ENCODE measurements at regions not wholly inside any gene's neighbourhood (a gene's known extent, or its start where the extent isn't known, plus 50 kb on each side); places are given as distances from the start of the nearest gene placed in this dataset.
A peak's percentile ranks its signal among the peaks of the same experiment; 100 is the strongest.

DNA sequence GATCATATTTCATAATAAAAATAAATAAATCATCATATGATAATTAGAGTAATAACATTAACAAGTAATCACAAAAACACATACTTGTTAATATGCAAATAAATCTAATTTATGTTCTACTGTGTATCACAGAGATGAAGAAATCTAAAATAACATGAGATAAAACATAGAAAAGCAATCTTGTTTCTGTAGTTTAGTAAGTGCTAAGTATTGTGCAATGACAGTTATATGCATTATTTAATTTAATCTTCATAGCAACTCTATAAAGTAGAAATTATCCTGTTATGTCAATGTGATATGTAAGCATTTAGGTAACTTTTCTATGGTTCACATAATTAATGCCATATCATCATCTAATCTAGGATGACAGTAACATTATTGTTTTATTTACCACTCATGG is 108.2 kb upstream of the KCNMB2 start:
- no peak for DNase-seq
- no peak overlapping the region for H3K27ac ChIP-seq
- no peaks in the 10 kb centered on the region for H3K27me3 ChIP-seq
- H3K36me3 ChIP-seq = no peaks in the 10 kb centered on the region
- no peak overlapping the region for H3K4me3 ChIP-seq
- H3K9me3 ChIP-seq (replicated peaks) = no peaks in the 10 kb centered on the region
- H3K4me1 ChIP-seq = no peaks in the 10 kb centered on the region

DNA sequence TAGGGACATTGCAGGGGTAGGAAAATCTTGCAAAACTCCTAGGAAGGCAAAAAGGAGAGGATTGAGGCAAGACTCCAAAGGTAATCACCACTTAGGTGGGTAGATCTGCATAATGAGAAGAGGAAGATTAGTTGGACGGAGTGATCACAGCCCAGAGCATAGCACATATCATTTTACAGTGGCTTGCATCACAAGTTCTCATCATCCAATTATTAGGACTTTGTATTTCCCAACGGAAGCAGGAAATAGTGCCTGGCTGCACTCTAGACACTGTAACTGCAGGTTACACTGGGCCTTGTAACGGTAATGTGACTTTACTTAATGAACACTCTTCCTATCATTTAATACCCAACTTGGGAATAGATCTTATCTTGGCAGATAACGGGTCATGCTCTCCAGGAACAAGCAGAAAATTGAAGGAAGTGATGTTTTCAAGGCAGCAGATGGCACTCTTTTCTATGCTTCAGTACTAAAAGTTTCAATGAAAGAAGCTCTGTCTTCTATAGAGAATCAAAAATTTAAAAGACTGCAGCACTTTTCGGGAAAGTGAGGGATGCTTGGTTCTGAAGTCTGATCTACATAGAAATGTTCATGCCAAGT is 101.9 kb upstream of the KCNMB2 start:
- Histone ChIP-seq H3K27me3 (no peaks in the 10 kb centered on the region), H3K36me3 (no peaks in the 10 kb centered on the region), H3K4me1 (0 out of 2 replicates have a peak, but pooled peaks cover 2% of the 10 kb centered on the region), H3K9me3 (replicated peaks) (no peaks in the 10 kb centered on the region), H3K27ac (no peak overlapping the region), H3K4me3 (no peak overlapping the region)
- no peak for DNase-seq

DNA sequence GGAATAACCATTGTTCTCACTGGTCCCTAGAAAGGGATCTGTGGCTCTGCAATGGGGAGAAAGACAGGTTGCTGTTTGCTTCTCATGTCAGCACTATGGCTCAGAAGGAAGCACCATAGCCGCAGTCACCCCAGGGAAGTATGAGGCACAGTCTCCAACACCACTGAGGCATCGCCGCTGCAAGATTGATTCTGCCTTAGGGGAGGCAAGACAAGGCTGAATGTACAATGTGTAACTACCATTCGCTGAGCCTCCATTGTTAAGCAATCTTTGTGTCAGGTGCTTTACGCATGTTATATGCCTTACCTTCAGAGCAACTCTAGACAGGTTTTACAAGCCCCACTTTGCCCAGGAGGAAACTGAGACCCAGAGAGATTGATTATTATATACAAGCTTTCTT is 100.7 kb upstream of the KCNMB2 start:
- Histone ChIP-seq H3K9me3 (replicated peaks) (no peaks in the 10 kb centered on the region), H3K27me3 (no peaks in the 10 kb centered on the region), H3K4me1 (0 out of 2 replicates have a peak, but pooled peaks cover 3% of the 10 kb centered on the region), H3K36me3 (no peaks in the 10 kb centered on the region), H3K4me3 (no peak overlapping the region), H3K27ac (no peak overlapping the region)
- no peak for DNase-seq

DNA sequence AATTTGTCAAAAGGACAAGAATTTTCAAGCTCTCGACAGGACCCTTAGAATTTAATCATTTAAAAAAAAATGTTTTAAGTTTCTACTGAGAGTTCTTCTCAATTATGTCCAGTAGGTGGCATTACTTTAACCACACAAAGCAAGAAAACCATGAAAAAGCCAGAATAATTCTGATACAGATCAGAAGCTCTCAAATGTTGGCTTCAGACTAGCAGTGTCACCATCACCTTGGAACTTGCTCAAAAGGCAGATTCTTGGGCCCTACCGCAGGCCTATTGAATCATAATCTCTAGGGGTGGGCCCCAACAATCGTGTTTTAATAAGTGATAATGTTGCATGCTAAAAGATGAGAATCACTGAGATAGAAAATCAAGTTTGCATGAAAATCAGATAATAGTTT is 99.5 kb upstream of the KCNMB2 start:
- Histone ChIP-seq H3K4me3 (no peak overlapping the region), H3K36me3 (no peaks in the 10 kb centered on the region), H3K27ac (no peak overlapping the region), H3K9me3 (replicated peaks) (no peaks in the 10 kb centered on the region), H3K4me1 (0 out of 2 replicates have a peak, but pooled peaks cover 3% of the 10 kb centered on the region), H3K27me3 (no peaks in the 10 kb centered on the region)
- DNase-seq = peak in 1 of 2 experiments; percentile 40

DNA sequence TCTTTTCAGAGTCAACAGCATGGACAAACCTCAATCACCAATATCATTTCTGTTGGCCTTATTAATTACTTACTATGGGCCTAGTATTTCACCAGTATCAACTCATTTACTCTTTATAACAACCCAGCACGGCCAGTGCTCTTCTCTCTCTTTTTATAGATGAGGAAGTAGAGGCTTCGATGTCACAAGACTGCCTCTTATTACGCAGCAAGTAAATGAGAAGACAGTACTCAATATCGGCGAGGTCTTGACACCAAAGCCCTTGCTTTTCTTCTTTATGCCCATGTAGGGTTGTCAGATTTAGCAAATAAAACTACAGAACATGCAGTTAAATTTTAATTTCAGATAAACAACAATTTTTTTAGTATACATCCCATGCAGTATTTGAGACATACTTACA is 99.0 kb upstream of the KCNMB2 start:
- H3K9me3 ChIP-seq (replicated peaks) = no peaks in the 10 kb centered on the region
- 0 out of 2 replicates have a peak, but pooled peaks cover 3% of the 10 kb centered on the region for H3K4me1 ChIP-seq
- DNase-seq = no peak
- H3K4me3 ChIP-seq = no peak overlapping the region
- no peak overlapping the region for H3K27ac ChIP-seq
- H3K36me3 ChIP-seq = no peaks in the 10 kb centered on the region
- no peaks in the 10 kb centered on the region for H3K27me3 ChIP-seq

DNA sequence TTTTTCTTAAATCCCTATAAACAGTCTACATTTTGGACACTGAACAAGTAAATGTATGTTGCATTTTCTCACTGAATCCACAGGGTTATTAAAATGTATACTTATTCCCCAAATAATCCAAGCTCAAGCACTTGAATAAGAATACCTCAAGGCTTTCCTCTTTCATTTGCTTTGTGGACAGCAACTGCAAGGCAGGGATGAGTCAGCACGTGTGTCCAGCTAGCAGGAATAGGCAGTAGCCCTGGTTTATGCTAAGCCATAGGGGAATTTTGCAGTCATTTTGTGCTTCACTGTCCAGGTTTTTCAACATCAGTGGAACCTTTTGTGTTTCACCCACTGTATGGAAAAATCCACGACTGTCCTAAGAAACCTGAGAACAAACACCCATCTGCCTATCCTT is 96.7 kb upstream of the KCNMB2 start:
- Histone ChIP-seq H3K27ac (no peak overlapping the region), H3K4me3 (no peak overlapping the region), H3K27me3 (no peaks in the 10 kb centered on the region), H3K9me3 (replicated peaks) (no peaks in the 10 kb centered on the region), H3K4me1 (0 out of 2 replicates have a peak, but pooled peaks cover 3% of the 10 kb centered on the region), H3K36me3 (no peaks in the 10 kb centered on the region)
- peak; percentile 30 to 43 for DNase-seq

DNA sequence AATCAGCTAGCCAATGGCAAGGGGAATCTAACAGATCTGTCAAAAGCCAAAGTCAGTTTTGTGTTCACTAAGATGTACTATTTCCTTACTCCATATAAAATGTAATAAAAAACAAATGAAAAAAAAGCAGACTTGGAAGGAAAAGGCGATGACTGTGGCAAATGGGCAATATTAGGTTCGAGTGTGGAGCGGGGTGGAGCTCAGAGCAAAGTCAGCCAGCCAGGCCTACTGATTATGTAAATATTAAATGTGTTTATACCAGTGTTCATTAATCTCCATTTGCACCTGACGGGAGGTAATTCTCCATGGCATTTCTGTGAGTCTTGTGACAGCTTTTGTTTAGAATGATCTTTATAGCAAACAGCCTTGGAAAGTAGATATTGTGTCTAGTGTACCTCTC is 96.2 kb upstream of the KCNMB2 start:
- Histone ChIP-seq H3K4me1 (0 out of 2 replicates have a peak, but pooled peaks cover 3% of the 10 kb centered on the region), H3K36me3 (no peaks in the 10 kb centered on the region), H3K4me3 (no peak overlapping the region), H3K9me3 (replicated peaks) (no peaks in the 10 kb centered on the region), H3K27ac (no peak overlapping the region), H3K27me3 (no peaks in the 10 kb centered on the region)
- DNase-seq = no peak

DNA sequence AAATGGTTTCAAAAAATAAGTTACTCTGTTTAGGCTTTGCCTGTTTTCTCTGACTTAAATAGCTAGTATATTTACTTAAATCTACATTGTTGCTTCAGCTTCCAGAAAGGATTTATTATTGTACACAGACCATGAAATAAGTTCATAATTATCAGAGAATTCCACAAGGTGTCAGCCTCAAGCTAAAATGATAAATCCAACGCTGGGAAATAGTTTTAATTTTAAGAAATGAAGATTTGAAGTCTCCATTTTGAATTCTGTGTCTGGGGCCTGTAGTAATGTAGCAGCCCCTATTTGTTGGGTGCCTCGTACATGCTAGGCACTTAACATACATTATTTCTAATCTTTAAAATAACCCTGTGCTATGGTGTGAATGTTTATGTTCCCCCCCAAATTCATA is 92.6 kb upstream of the KCNMB2 start:
- no peak overlapping the region for H3K4me3 ChIP-seq
- no peak overlapping the region for H3K27ac ChIP-seq
- H3K9me3 ChIP-seq (replicated peaks) = no peaks in the 10 kb centered on the region
- no peak for DNase-seq
- H3K36me3 ChIP-seq = no peaks in the 10 kb centered on the region
- H3K27me3 ChIP-seq = no peaks in the 10 kb centered on the region
- H3K4me1 ChIP-seq = 0 out of 2 replicates have a peak, but pooled peaks cover 3% of the 10 kb centered on the region

DNA sequence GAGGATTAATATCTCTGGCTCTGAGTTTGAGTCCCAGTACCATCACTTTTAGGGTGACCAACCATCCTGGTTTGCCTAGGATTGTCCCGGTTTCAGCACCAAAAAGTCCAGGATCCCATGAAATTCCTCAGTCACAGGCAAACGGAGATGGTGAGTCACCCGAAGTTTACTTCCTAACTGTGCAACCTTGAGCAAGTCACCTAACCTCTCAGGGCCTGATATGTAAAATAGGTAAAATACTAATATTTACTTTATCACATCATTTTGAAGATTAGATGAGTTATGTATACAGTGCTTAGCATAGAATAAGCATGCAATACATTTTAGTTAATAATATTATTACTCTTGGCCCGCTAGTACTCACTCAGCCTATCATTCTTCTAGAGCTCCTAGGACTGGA is 91.1 kb upstream of the KCNMB2 start:
- Histone ChIP-seq H3K9me3 (replicated peaks) (no peaks in the 10 kb centered on the region), H3K4me1 (no peaks in the 10 kb centered on the region), H3K36me3 (no peaks in the 10 kb centered on the region), H3K4me3 (no peak overlapping the region), H3K27ac (no peak overlapping the region), H3K27me3 (no peaks in the 10 kb centered on the region)
- DNase-seq = no peak

DNA sequence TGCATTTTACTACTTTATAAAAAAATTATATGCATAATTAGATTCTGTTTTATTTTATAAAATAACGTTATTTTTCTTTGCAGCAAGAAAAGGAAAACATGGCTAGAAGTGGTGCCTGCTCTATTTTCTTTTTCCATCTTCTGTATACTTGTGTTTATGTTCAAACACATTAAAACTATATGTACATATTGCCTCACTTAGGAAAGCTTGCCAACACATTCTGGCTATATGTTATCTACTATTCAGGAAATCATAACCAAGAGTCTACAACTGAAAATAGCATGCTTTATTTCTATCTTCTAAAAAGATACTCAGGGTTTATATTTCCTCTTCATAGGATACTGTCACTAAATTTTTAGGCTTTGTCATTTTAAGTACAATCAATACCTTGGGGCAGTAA is 90.2 kb upstream of the KCNMB2 start:
- Histone ChIP-seq H3K4me3 (no peak overlapping the region), H3K27me3 (no peaks in the 10 kb centered on the region), H3K27ac (no peak overlapping the region), H3K36me3 (no peaks in the 10 kb centered on the region), H3K9me3 (replicated peaks) (no peaks in the 10 kb centered on the region), H3K4me1 (no peaks in the 10 kb centered on the region)
- no peak for DNase-seq

DNA sequence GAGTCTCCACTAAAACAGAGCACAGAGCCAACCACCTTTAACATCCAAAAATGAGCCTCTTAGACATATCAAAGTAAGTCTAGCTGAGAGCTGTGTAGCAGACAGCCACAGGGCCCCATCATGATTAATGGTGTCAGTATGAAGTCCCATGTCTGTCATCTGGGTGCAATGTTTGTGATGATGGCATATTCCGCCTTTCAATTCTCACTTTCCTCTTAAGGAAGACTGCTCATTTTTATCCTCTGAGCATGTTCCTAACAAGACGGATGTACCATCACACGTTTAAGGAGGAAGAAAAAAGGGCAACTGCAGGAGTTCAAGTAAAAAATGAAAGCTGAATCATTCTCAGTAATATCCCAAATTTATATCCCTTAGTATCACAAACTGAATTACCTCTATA is 85.8 kb upstream of the KCNMB2 start:
- no peaks in the 10 kb centered on the region for H3K36me3 ChIP-seq
- no peak for DNase-seq
- no peaks in the 10 kb centered on the region for H3K4me1 ChIP-seq
- H3K4me3 ChIP-seq = no peak overlapping the region
- H3K9me3 ChIP-seq (replicated peaks) = no peaks in the 10 kb centered on the region
- H3K27ac ChIP-seq = no peak overlapping the region
- H3K27me3 ChIP-seq = no peaks in the 10 kb centered on the region

DNA sequence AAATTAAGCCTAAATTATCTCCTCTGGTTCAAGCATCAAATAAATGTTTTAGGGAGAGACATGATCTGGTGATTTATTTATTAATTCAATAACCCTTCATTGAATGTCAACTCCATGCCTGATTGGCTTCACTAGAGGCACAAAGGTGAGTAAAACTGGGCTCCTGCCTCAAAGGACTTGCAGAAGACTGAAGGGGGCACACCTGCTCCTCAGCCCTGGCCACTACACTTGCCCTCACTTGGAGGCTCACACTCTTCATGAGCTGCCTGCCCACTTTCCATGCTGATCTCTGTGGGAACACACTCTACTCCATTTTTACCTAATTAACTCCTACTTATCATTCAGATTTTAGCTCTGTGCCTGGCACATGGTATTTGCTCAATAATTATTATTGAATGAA is 84.4 kb upstream of the KCNMB2 start:
- Histone ChIP-seq H3K4me1 (no peaks in the 10 kb centered on the region), H3K36me3 (no peaks in the 10 kb centered on the region), H3K4me3 (no peak overlapping the region), H3K27ac (no peak overlapping the region), H3K27me3 (no peaks in the 10 kb centered on the region), H3K9me3 (replicated peaks) (no peaks in the 10 kb centered on the region)
- no peak for DNase-seq

DNA sequence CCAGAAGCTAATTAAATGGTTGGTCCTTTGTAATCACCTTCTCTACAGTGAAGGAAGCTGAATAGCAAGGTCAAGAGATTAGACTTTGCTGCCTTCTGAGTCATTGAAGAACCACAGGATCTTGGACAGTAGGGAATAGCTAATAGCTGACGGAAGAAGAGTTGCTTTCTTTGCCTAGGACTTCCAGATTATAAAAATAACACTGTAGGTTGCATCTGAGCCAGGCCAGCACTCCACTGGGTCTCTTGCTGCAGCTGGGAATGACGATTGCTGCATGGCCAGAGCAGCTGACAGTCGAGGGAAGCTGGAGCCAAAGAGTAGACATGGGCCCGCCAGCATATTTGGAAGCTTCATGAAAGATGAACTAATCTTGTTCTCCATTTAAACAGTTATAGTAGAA is 81.5 kb upstream of the KCNMB2 start:
- no peaks in the 10 kb centered on the region for H3K4me1 ChIP-seq
- H3K36me3 ChIP-seq = no peaks in the 10 kb centered on the region
- H3K4me3 ChIP-seq = no peak overlapping the region
- no peaks in the 10 kb centered on the region for H3K9me3 ChIP-seq (replicated peaks)
- no peak overlapping the region for H3K27ac ChIP-seq
- no peak for DNase-seq
- H3K27me3 ChIP-seq = no peaks in the 10 kb centered on the region

DNA sequence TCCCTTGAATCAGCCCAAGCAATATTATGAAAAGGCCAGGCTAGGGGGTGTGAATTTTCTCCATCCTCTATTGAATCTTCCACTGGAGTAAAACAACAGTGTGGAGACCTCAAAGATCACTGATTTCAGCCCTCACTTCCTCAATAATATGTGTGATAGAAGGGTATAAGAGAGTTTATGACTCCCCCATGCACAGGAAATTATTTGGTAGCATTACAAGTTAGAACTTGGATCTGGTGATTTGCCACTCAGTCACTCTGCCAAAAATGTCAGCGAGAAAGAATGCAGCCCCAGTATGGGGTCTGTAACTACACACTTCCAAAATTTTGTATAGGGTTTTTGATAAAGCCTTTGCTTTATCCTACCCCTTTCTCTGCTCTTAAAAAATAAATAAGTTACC is 81.0 kb upstream of the KCNMB2 start:
- Histone ChIP-seq H3K27me3 (no peaks in the 10 kb centered on the region), H3K36me3 (no peaks in the 10 kb centered on the region), H3K4me1 (no peaks in the 10 kb centered on the region), H3K4me3 (no peak overlapping the region), H3K9me3 (replicated peaks) (no peaks in the 10 kb centered on the region), H3K27ac (no peak overlapping the region)
- DNase-seq = no peak

DNA sequence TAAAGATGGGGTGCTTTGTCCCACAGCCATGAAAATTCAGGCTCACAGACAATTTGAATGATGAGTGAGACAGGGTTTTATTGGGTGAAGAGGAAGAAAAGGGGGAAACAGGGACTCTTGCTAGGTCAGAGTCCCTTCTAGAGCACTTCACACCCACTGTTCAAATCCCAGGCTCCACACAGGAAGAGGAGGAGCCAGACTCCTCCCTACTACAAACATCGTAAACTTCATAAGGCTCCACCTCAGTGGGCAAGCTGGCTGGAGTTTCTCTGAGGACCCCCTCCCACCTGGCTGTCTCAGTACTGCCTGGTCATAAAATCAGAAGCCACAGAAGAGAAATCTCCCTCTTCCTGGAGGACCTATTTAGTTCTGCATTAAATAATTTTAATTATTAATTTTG is 80.3 kb upstream of the KCNMB2 start:
- Histone ChIP-seq H3K27me3 (no peaks in the 10 kb centered on the region), H3K9me3 (replicated peaks) (no peaks in the 10 kb centered on the region), H3K4me1 (no peaks in the 10 kb centered on the region), H3K27ac (no peak overlapping the region), H3K4me3 (no peak overlapping the region), H3K36me3 (no peaks in the 10 kb centered on the region)
- no peak for DNase-seq

DNA sequence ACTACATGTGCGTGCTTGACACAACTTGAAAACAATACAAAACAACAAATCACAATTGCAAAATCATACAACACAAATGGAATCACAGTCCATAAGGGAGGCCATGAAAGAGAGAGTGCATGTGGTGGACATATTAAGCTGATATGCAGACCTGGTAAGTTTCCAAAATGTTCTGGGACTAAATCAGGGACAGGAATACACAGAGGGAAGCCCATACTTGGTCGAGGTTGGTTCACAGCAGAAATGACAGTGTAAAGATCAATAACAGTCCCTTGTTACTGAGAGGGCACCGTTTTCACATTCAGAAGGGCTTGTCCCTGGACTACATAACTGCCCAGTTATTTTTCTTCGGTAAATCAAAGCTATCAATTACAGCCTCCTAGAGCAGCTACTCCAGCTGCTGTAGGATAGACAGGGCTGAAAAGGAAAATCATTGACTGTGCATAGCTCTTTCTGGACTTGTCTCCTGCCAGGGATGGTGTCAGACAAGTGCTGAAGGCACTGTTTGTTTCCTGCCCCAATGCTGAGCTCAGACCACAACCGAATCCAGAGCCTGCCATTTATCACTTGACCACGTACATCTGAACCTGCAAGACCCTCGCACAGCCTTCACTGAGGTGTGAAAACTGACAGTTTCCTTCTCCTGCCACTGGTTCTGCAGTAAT is 79.5 kb upstream of the KCNMB2 start:
- H3K27ac ChIP-seq = no peak overlapping the region
- H3K27me3 ChIP-seq = no peaks in the 10 kb centered on the region
- H3K9me3 ChIP-seq (replicated peaks) = no peaks in the 10 kb centered on the region
- no peaks in the 10 kb centered on the region for H3K4me1 ChIP-seq
- peak in 1 of 2 experiments; percentile 6 for DNase-seq
- H3K36me3 ChIP-seq = no peaks in the 10 kb centered on the region
- no peak overlapping the region for H3K4me3 ChIP-seq
